GM23338 (cell line): ENCODE measurements at regions not wholly inside any gene's neighbourhood (a gene's known extent, or its start where the extent isn't known, plus 50 kb on each side); places are given as distances from the start of the nearest gene placed in this dataset.

Experiments used
- ATAC-seq: fragments of 200-7000 bp; cut with Tn5 transposase; 3 replicates; pipeline ENCODE4 v1.9.1; 2020
- DNase-seq: peaks from one replicate; pipeline ENCODE4 v3.0.0-alpha.2; 2015; ENCODE audit warnings: low spot score
- H2AFZ ChIP-seq: fragments of 200-600 bp; sonication (generic); 2 replicates; pipeline ENCODE4 v1.8.0; 2016; ENCODE audit warnings: antibody characterized with exemption, mild to moderate bottlenecking, moderate library complexity
- H3F3A ChIP-seq: fragments of 200-600 bp; sonication (generic); replicated peaks from 2 replicates; pipeline ENCODE4 v1.8.0; 2017; ENCODE audit warnings: antibody characterized with exemption, mixed run types, low read depth
- H3K27ac ChIP-seq: fragments of 200-600 bp; sonication (generic); 2 replicates; pipeline ENCODE4 v1.6.1; 2016; ENCODE audit warnings: low read depth
- H3K27me3 ChIP-seq: fragments of 200-600 bp; sonication (generic); 2 replicates; pipeline ENCODE4 v1.8.0; 2016; ENCODE audit warnings: mild to moderate bottlenecking, mixed run types, moderate library complexity; ENCODE audit not compliant: insufficient read depth
- H3K36me3 ChIP-seq: fragments of 200-600 bp; sonication (generic); 2 replicates; pipeline ENCODE4 v1.8.0; 2016; ENCODE audit warnings: mild to moderate bottlenecking; ENCODE audit not compliant: insufficient read depth
- H3K4me1 ChIP-seq: fragments of 200-600 bp; sonication (generic); 2 replicates; pipeline ENCODE4 v1.8.0; 2016; ENCODE audit warnings: mild to moderate bottlenecking, moderate library complexity; ENCODE audit not compliant: insufficient read depth
- H3K4me2 ChIP-seq: fragments of 200-600 bp; sonication (generic); 2 replicates; pipeline ENCODE4 v1.7.1; 2017; ENCODE audit warnings: mixed run types
- H3K4me3 ChIP-seq: fragments of 200-600 bp; sonication (generic); 2 replicates; pipeline ENCODE4 v1.6.1; 2016; ENCODE audit warnings: mixed run types
- H3K79me2 ChIP-seq: fragments of 200-600 bp; sonication (generic); replicated peaks from 2 replicates; pipeline ENCODE4 v1.8.0; 2017; ENCODE audit warnings: mild to moderate bottlenecking; ENCODE audit not compliant: insufficient read depth
- H3K9me2 ChIP-seq: fragments of 200-600 bp; sonication (generic); 2 replicates; pipeline ENCODE4 v1.8.0; 2017; ENCODE audit not compliant: insufficient read depth
- H4K20me1 ChIP-seq: fragments of 200-600 bp; sonication (generic); replicated peaks from 2 replicates; pipeline ENCODE4 v1.8.0; 2017; ENCODE audit warnings: mild to moderate bottlenecking; ENCODE audit not compliant: insufficient read depth
- H3K27ac Mint-ChIP-seq: 2 replicates; pipeline ENCODE4 v1.8.0; 2020; ENCODE audit warnings: inconsistent platforms, mild to moderate bottlenecking, moderate library complexity, mixed read lengths
- H3K27me3 Mint-ChIP-seq: 3 replicates; pipeline ENCODE4 v1.8.0; 2022; ENCODE audit warnings: low read depth, mild to moderate bottlenecking, moderate library complexity, mixed read lengths, inconsistent platforms; ENCODE audit not compliant: insufficient read depth, poor library complexity
- H3K36me3 Mint-ChIP-seq: 3 replicates; pipeline ENCODE4 v1.8.0; 2021; ENCODE audit warnings: low read depth, mild to moderate bottlenecking, inconsistent platforms, moderate library complexity, mixed read lengths
- H3K4me1 Mint-ChIP-seq: 3 replicates; pipeline ENCODE4 v1.8.0; 2020; ENCODE audit warnings: mild to moderate bottlenecking, inconsistent platforms, mixed read lengths
- H3K4me3 Mint-ChIP-seq: 3 replicates; pipeline ENCODE4 v1.8.0; 2021; ENCODE audit warnings: moderate library complexity, mild to moderate bottlenecking, inconsistent platforms, mixed read lengths
- H3K9me3 Mint-ChIP-seq: 3 replicates; pipeline ENCODE4 v1.8.0; 2020; ENCODE audit warnings: moderate library complexity, mild to moderate bottlenecking, inconsistent platforms, mixed read lengths
- STAT1 ChIP-seq: IDR thresholded peaks from one replicate; pipeline ENCODE4 v1.6.1; 2016; ENCODE audit warnings: antibody characterized with exemption; ENCODE audit not compliant: unreplicated experiment
- ZNF114 ChIP-seq: fragments of 250-450 bp; sonication (Bioruptor Pico); IDR thresholded peaks from 2 replicates; pipeline ENCODE4 v1.5.0; 2020; ENCODE audit warnings: mild to moderate bottlenecking, moderate library complexity
- ZNF331 ChIP-seq: fragments of 250-450 bp; sonication (Bioruptor Pico); IDR thresholded peaks from 2 replicates; pipeline ENCODE4 v1.5.0; 2020; ENCODE audit warnings: low read depth, mild to moderate bottlenecking, moderate library complexity
- TF ChIP-seq, protein P1 (sequence below): fragments of 250-450 bp; sonication (Bioruptor Pico); IDR thresholded peaks from 2 replicates; pipeline ENCODE4 v1.5.0; 2020; ENCODE audit warnings: mild to moderate bottlenecking, moderate library complexity

DNA sequence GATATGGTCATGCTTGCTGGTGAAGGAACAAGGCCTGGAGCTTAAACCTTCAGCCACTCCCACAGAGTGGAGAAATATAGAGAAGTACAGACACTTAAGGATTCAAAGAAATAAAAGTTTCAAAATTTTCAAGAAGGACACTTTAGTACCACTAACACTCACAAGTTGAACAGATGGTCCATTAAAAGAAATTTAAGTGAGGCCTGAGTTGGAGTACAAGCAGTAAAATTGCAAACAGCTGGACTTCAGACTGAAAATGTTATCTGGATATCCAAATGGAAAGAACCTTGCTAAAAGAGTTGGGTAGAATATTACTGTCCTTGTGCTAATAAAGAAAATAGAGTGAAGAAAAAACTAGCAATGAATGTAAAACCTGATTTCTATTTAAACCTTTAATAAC, 397.1 kb upstream of the KCNMB2 start (continued):
- TF ChIP-seq, protein P1, sequence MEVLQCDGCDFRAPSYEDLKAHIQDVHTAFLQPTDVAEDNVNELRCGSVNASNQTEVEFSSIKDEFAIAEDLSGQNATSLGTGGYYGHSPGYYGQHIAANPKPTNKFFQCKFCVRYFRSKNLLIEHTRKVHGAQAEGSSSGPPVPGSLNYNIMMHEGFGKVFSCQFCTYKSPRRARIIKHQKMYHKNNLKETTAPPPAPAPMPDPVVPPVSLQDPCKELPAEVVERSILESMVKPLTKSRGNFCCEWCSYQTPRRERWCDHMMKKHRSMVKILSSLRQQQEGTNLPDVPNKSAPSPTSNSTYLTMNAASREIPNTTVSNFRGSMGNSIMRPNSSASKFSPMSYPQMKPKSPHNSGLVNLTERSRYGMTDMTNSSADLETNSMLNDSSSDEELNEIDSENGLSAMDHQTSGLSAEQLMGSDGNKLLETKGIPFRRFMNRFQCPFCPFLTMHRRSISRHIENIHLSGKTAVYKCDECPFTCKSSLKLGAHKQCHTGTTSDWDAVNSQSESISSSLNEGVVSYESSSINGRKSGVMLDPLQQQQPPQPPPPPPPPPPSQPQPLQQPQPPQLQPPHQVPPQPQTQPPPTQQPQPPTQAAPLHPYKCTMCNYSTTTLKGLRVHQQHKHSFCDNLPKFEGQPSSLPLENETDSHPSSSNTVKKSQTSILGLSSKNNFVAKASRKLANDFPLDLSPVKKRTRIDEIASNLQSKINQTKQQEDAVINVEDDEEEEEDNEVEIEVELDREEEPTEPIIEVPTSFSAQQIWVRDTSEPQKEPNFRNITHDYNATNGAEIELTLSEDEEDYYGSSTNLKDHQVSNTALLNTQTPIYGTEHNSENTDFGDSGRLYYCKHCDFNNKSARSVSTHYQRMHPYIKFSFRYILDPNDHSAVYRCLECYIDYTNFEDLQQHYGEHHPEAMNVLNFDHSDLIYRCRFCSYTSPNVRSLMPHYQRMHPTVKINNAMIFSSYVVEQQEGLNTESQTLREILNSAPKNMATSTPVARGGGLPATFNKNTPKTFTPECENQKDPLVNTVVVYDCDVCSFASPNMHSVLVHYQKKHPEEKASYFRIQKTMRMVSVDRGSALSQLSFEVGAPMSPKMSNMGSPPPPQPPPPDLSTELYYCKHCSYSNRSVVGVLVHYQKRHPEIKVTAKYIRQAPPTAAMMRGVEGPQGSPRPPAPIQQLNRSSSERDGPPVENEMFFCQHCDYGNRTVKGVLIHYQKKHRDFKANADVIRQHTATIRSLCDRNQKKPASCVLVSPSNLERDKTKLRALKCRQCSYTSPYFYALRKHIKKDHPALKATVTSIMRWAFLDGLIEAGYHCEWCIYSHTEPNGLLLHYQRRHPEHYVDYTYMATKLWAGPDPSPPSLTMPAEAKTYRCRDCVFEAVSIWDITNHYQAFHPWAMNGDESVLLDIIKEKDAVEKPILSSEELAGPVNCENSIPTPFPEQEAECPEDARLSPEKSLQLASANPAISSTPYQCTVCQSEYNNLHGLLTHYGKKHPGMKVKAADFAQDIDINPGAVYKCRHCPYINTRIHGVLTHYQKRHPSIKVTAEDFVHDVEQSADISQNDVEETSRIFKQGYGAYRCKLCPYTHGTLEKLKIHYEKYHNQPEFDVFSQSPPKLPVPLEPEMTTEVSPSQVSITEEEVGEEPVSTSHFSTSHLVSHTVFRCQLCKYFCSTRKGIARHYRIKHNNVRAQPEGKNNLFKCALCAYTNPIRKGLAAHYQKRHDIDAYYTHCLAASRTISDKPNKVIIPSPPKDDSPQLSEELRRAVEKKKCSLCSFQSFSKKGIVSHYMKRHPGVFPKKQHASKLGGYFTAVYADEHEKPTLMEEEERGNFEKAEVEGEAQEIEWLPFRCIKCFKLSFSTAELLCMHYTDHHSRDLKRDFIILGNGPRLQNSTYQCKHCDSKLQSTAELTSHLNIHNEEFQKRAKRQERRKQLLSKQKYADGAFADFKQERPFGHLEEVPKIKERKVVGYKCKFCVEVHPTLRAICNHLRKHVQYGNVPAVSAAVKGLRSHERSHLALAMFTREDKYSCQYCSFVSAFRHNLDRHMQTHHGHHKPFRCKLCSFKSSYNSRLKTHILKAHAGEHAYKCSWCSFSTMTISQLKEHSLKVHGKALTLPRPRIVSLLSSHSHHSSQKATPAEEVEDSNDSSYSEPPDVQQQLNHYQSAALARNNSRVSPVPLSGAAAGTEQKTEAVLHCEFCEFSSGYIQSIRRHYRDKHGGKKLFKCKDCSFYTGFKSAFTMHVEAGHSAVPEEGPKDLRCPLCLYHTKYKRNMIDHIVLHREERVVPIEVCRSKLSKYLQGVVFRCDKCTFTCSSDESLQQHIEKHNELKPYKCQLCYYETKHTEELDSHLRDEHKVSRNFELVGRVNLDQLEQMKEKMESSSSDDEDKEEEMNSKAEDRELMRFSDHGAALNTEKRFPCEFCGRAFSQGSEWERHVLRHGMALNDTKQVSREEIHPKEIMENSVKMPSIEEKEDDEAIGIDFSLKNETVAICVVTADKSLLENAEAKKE (CRISPR knock-in tag): no peak
- TF ChIP-seq ZNF114 (CRISPR knock-in tag): no peak
- TF ChIP-seq STAT1: no peak

DNA sequence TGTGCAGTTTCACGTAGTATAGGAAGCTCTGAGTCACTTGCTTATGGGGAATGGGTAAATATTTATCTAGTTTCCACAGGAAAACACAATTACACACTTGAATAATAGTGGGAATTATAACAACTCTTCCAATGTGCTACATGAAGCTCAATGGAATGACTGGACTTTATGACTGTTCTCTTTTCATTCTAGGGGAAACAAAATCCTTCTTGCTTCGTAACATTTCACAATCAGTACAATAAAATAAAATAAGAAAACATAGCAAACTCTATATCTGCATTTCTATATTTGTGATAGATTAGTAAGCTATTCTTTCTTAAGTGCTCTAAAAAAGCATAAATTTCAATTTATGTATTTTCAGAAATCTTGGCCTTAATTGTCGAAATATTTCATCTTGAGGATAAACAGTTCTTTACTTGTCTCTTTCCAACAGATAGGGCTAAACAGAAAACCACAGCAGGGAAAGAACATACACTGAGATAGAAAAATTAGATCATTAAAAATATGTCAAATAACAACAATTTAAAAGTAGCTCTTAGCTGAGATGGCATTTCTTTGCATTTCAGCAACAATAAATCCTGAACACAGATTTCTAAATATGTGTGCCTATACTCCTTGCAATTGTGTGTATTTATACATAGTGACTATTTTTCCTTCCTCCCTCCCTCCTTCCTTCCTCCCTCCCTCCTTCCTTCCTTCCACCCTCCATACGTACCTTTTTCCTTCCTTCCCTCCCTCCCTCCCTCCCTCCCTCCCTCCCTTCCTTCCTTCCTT, 395.5 kb upstream of the KCNMB2 start:
- no peaks in the 10 kb centered on the region; the same call in 2 of the 3 replicates for H3K4me1 Mint-ChIP-seq
- ATAC-seq (no peak), DNase-seq (no peak)
- H2AFZ ChIP-seq: no peak overlapping the region
- no peaks in the 10 kb centered on the region for H3K4me1 ChIP-seq
- H4K20me1 ChIP-seq: no peaks in the 10 kb centered on the region
- H3K4me2 ChIP-seq: no peak overlapping the region
- no peak overlapping the region for H3K4me3 Mint-ChIP-seq
- no peaks in the 10 kb centered on the region for H3K79me2 ChIP-seq
- no peak overlapping the region for H3K27ac Mint-ChIP-seq
- no peaks in the 10 kb centered on the region for H3F3A ChIP-seq
- H3K36me3 Mint-ChIP-seq: no peaks in the 10 kb centered on the region
- no peaks in the 10 kb centered on the region for H3K9me3 Mint-ChIP-seq
- H3K4me3 ChIP-seq: no peak overlapping the region
- no peaks in the 10 kb centered on the region for H3K36me3 ChIP-seq
- H3K9me2 ChIP-seq: no peaks in the 10 kb centered on the region
- no peak overlapping the region for H3K27ac ChIP-seq
- H3K27me3 ChIP-seq: no peaks in the 10 kb centered on the region
- no peaks in the 10 kb centered on the region for H3K27me3 Mint-ChIP-seq
- TF ChIP-seq, protein P1 (CRISPR knock-in tag): no peak
- TF ChIP-seq ZNF331 (CRISPR knock-in tag): no peak
- no peak for TF ChIP-seq STAT1
